SU-DHL-6 (cell line): ENCODE measurements at regions not wholly inside any gene's neighbourhood (a gene's known extent, or its start where the extent isn't known, plus 50 kb on each side); places are given as distances from the start of the nearest gene placed in this dataset.

Experiments used
- H2AFZ ChIP-seq: fragments of 200-600 bp; sonication (generic); 2 replicates; pipeline ENCODE4 v1.6.1; 2014; ENCODE audit warnings: low read depth, mild to moderate bottlenecking, moderate library complexity, mixed read lengths, antibody characterized with exemption, low read length; ENCODE audit not compliant: severe bottlenecking
- H3F3A ChIP-seq: fragments of 200-600 bp; shearing (Covaris generic); 2 replicates; pipeline ENCODE4 v1.6.0; 2016; ENCODE audit warnings: antibody characterized with exemption, mild to moderate bottlenecking; ENCODE audit not compliant: insufficient read depth
- H3K27ac ChIP-seq: fragments of 200-600 bp; sonication (generic); 2 replicates; pipeline ENCODE4 v1.5.1; 2016; ENCODE audit warnings: low read depth, mild to moderate bottlenecking, low read length, moderate library complexity, mixed read lengths
- H3K27me3 ChIP-seq: fragments of 200-600 bp; sonication (generic), shearing (Covaris generic); 2 replicates; pipeline ENCODE4 v1.6.0; 2014; ENCODE audit warnings: mild to moderate bottlenecking, low read length
- H3K36me3 ChIP-seq: fragments of 200-600 bp; sonication (generic); 2 replicates; pipeline ENCODE4 v1.6.1; 2014; ENCODE audit warnings: mild to moderate bottlenecking, low read length, mixed read lengths
- H3K4me2 ChIP-seq: fragments of 300-600, 200-600 bp; shearing (Covaris generic), sonication (generic); 2 replicates; pipeline ENCODE4 v1.6.0; 2014; ENCODE audit warnings: low read length, low read depth, mild to moderate bottlenecking; ENCODE audit not compliant: poor library complexity, severe bottlenecking
- H3K4me3 ChIP-seq: fragments of 200-600 bp; sonication (generic); 2 replicates; pipeline ENCODE4 v1.5.1; 2014; ENCODE audit warnings: antibody characterized with exemption, low read length, mild to moderate bottlenecking, mixed read lengths; ENCODE audit not compliant: insufficient read depth, poor library complexity, severe bottlenecking
- H3K79me2 ChIP-seq: fragments of 200-600 bp; sonication (generic); 2 replicates; pipeline ENCODE4 v1.6.1; 2014; ENCODE audit warnings: mild to moderate bottlenecking, low read length, moderate library complexity; ENCODE audit not compliant: insufficient read depth
- H3K9ac ChIP-seq: fragments of 200-600 bp; sonication (generic); 2 replicates; pipeline ENCODE4 v1.7.0; 2014; ENCODE audit warnings: mild to moderate bottlenecking, low read length
- H3K9me2 ChIP-seq: fragments of 200-600 bp; sonication (generic); replicated peaks from 2 replicates; pipeline ENCODE4 v1.6.1; 2014; ENCODE audit warnings: low read length; ENCODE audit not compliant: insufficient read depth
- H3K9me3 ChIP-seq: fragments of 200-600 bp; sonication (generic); 2 replicates; pipeline ENCODE4 v1.6.1; 2014; ENCODE audit warnings: low read length, mixed read lengths; ENCODE audit not compliant: insufficient read depth
- H4K20me1 ChIP-seq: fragments of 200-600 bp; sonication (generic); 2 replicates; pipeline ENCODE4 v1.6.1; 2014; ENCODE audit warnings: low read depth, mild to moderate bottlenecking, antibody characterized with exemption, low read length, moderate library complexity, mixed read lengths
- CTCF ChIP-seq: fragments of 200-600 bp; sonication (generic); IDR thresholded peaks from one replicate; pipeline ENCODE4 v1.5.1; 2017; ENCODE audit warnings: antibody characterized with exemption, mild to moderate bottlenecking, low read length, moderate library complexity; ENCODE audit not compliant: insufficient read depth, poor library complexity, severe bottlenecking
- EZH2phosphoT487 ChIP-seq: fragments of 200-600 bp; sonication (generic), shearing (Covaris generic); conservative IDR thresholded peaks from 2 replicates; pipeline ENCODE4 v1.6.1; 2018; ENCODE audit warnings: mild to moderate bottlenecking, antibody characterized with exemption, low read length, moderate library complexity, mixed read lengths

GRCh38 chr19:31810536-31811109 lies 461.4 kb upstream of the TSHZ3 start:
- TF ChIP-seq CTCF = no peak
- H4K20me1 ChIP-seq = no peaks in the 10 kb centered on the region
- H3K9me2 ChIP-seq = no peaks in the 10 kb centered on the region
- H3K4me2 ChIP-seq = no peak overlapping the region
- H3K27me3 ChIP-seq = no peaks in the 10 kb centered on the region
- H3F3A ChIP-seq = no peaks in the 10 kb centered on the region
- H3K79me2 ChIP-seq = no peaks in the 10 kb centered on the region
- H3K9ac ChIP-seq = no peak overlapping the region
- H3K4me3 ChIP-seq = no peak overlapping the region
- no peak overlapping the region for H2AFZ ChIP-seq
- H3K27ac ChIP-seq = no peak overlapping the region
- no peaks in the 10 kb centered on the region for H3K36me3 ChIP-seq
- no peaks in the 10 kb centered on the region for H3K9me3 ChIP-seq

GRCh38 chr19:31817971-31818797 lies 468.9 kb upstream of the TSHZ3 start:
- Histone ChIP-seq H3K27ac (no peak overlapping the region), H3K36me3 (no peaks in the 10 kb centered on the region), H3K27me3 (no peaks in the 10 kb centered on the region), H3F3A (no peaks in the 10 kb centered on the region), H3K4me2 (no peak overlapping the region), H3K9ac (no peak overlapping the region), H3K9me3 (no peaks in the 10 kb centered on the region), H3K4me3 (no peak overlapping the region), H3K79me2 (no peaks in the 10 kb centered on the region), H4K20me1 (no peaks in the 10 kb centered on the region), H3K9me2 (no peaks in the 10 kb centered on the region), H2AFZ (no peak overlapping the region)
- TF ChIP-seq CTCF = no peak

- Histone ChIP-seq H3K4me3 (no peak overlapping the region), H3K4me2 (no peak overlapping the region), H3K9ac (no peak overlapping the region), H3F3A (no peaks in the 10 kb centered on the region), H3K9me3 (no peaks in the 10 kb centered on the region), H3K36me3 (no peaks in the 10 kb centered on the region), H3K27me3 (no peaks in the 10 kb centered on the region), H3K79me2 (no peaks in the 10 kb centered on the region), H2AFZ (no peak overlapping the region), H3K27ac (no peak overlapping the region), H4K20me1 (no peaks in the 10 kb centered on the region), H3K9me2 (no peaks in the 10 kb centered on the region)
- TF ChIP-seq CTCF (no peak), EZH2phosphoT487 (no peak)
Observed at GRCh38 chr19:31818798-31819105, 469.5 kb upstream of the TSHZ3 start.
